Activated T-cell treated with anti-CD3 and anti-CD28 coated beads, Interleukin-2, amount 50 U/mL, for 72 hours (primary cell): ENCODE measurements at regions not wholly inside any gene's neighbourhood (a gene's known extent, or its start where the extent isn't known, plus 50 kb on each side); places are given as distances from the start of the nearest gene placed in this dataset.

Source experiments
- ATAC-seq, 2 donors: fragments of 150-1000 bp; cut with Tn5 transposase; replicated peaks in 1 of 2; 2 replicates each; pipeline ENCODE4 v1.10.0; 2021; ENCODE audit warnings: moderate library complexity in 2 of 2, mild to moderate bottlenecking in 1 of 2
- DNase-seq, 2 donors: peaks; one replicate each; pipeline ENCODE4 v3.0.0; 2021 to 2022; ENCODE audit warnings: mixed read lengths in 1 of 2
- H3K27ac Mint-ChIP-seq: one replicate; pipeline ENCODE4 v1.8.0; 2022; ENCODE audit warnings: mild to moderate bottlenecking, moderate library complexity, mixed read lengths
- H3K27me3 Mint-ChIP-seq: one replicate; pipeline ENCODE4 v1.8.0; 2022; ENCODE audit warnings: low read depth, mixed read lengths
- H3K36me3 Mint-ChIP-seq, 2 donors: one replicate each; pipeline ENCODE4 v1.8.0; 2022; ENCODE audit warnings: mixed read lengths in 2 of 2, mild to moderate bottlenecking in 1 of 2; ENCODE audit not compliant: insufficient read depth in 2 of 2
- H3K4me1 Mint-ChIP-seq: one replicate; pipeline ENCODE4 v1.8.0; 2022; ENCODE audit warnings: low read depth, mixed read lengths
- H3K4me3 Mint-ChIP-seq, 2 donors: one replicate each; pipeline ENCODE4 v1.8.0; 2022; ENCODE audit warnings: mild to moderate bottlenecking in 2 of 2, mixed read lengths in 2 of 2, moderate library complexity in 2 of 2
- H3K9me3 Mint-ChIP-seq, 2 donors: one replicate each; pipeline ENCODE4 v1.8.0; 2022; ENCODE audit warnings: mixed read lengths in 2 of 2

- Mint-ChIP-seq H3K27me3 (no peaks in the 10 kb centered on the region), H3K4me3 (no peak overlapping the region), H3K4me1 (no peaks in the 10 kb centered on the region), H3K9me3 (peaks cover 9 to 10% of the 10 kb centered on the region in 2 donors), H3K36me3 (peaks cover 0 to 3% of the 10 kb centered on the region in 2 donors), H3K27ac (no peak overlapping the region)
- ATAC-seq (no peak), DNase-seq (no peak)
Measured at GRCh38 chr3:157805538-157805937, 300.7 kb downstream of the SHOX2 start.

- no peak overlapping the region for H3K27ac Mint-ChIP-seq
- no peak for DNase-seq
- H3K4me1 Mint-ChIP-seq = no peaks in the 10 kb centered on the region
- no peaks in the 10 kb centered on the region for H3K36me3 Mint-ChIP-seq
- no peaks in the 10 kb centered on the region for H3K27me3 Mint-ChIP-seq
- no peak for ATAC-seq
- peaks cover 0 to 4% of the 10 kb centered on the region in 2 donors for H3K9me3 Mint-ChIP-seq
- H3K4me3 Mint-ChIP-seq = no peak overlapping the region
Measured at GRCh38 chr3:157794771-157795170, 291.6 kb upstream of the VEPH1 start.

- H3K27ac Mint-ChIP-seq = no peak overlapping the region
- ATAC-seq = no peak
- no peak overlapping the region for H3K4me3 Mint-ChIP-seq
- H3K36me3 Mint-ChIP-seq = no peaks in the 10 kb centered on the region
- no peaks in the 10 kb centered on the region for H3K27me3 Mint-ChIP-seq
- peaks cover 2 to 4% of the 10 kb centered on the region in 2 donors for H3K9me3 Mint-ChIP-seq
- no peak for DNase-seq
- H3K4me1 Mint-ChIP-seq = no peaks in the 10 kb centered on the region
Measured at GRCh38 chr3:157793745-157794144, 290.5 kb upstream of the VEPH1 start.

- peaks cover 0 to 2% of the 10 kb centered on the region in 2 donors for H3K9me3 Mint-ChIP-seq
- no peak for DNase-seq
- H3K4me3 Mint-ChIP-seq = no peak overlapping the region
- no peaks in the 10 kb centered on the region for H3K4me1 Mint-ChIP-seq
- H3K27me3 Mint-ChIP-seq = no peaks in the 10 kb centered on the region
- ATAC-seq = no peak
- no peaks in the 10 kb centered on the region for H3K36me3 Mint-ChIP-seq
- no peak overlapping the region for H3K27ac Mint-ChIP-seq
Measured at GRCh38 chr3:157789162-157789561, 285.9 kb upstream of the VEPH1 start.

- no peak for DNase-seq
- Mint-ChIP-seq H3K4me3 (no peak overlapping the region), H3K27me3 (no peaks in the 10 kb centered on the region), H3K9me3 (peaks cover 2% of the 10 kb centered on the region in 2 donors), H3K36me3 (no peaks in the 10 kb centered on the region), H3K4me1 (no peaks in the 10 kb centered on the region), H3K27ac (no peak overlapping the region)
- no peak for ATAC-seq
Measured at GRCh38 chr3:157786618-157787017, 283.4 kb upstream of the VEPH1 start.

GRCh38 chr3:157786211-157786610 lies 283.0 kb upstream of the VEPH1 start:
- no peaks in the 10 kb centered on the region for H3K36me3 Mint-ChIP-seq
- H3K4me3 Mint-ChIP-seq = no peak overlapping the region
- no peaks in the 10 kb centered on the region for H3K27me3 Mint-ChIP-seq
- ATAC-seq = no peak
- no peaks in the 10 kb centered on the region for H3K4me1 Mint-ChIP-seq
- DNase-seq = no peak
- peaks cover 2% of the 10 kb centered on the region in 2 donors for H3K9me3 Mint-ChIP-seq
- H3K27ac Mint-ChIP-seq = no peak overlapping the region

- DNase-seq (no peak), ATAC-seq (no peak)
- H3K4me1 Mint-ChIP-seq = no peaks in the 10 kb centered on the region
- H3K27me3 Mint-ChIP-seq = no peaks in the 10 kb centered on the region
- H3K27ac Mint-ChIP-seq = no peak overlapping the region
- H3K4me3 Mint-ChIP-seq = no peak overlapping the region
- peaks cover 2% of the 10 kb centered on the region in 2 donors for H3K9me3 Mint-ChIP-seq
- H3K36me3 Mint-ChIP-seq = no peaks in the 10 kb centered on the region
Measured at GRCh38 chr3:157785102-157785826, 282.0 kb upstream of the VEPH1 start.

- Mint-ChIP-seq H3K9me3 (peaks cover 3 to 5% of the 10 kb centered on the region in 2 donors), H3K4me1 (no peaks in the 10 kb centered on the region), H3K36me3 (no peaks in the 10 kb centered on the region), H3K27ac (no peak overlapping the region), H3K27me3 (no peaks in the 10 kb centered on the region), H3K4me3 (no peak overlapping the region)
- ATAC-seq (no peak), DNase-seq (no peak)
Measured at GRCh38 chr3:157782236-157782635, 279.0 kb upstream of the VEPH1 start.

GRCh38 chr3:157776861-157777260 lies 273.6 kb upstream of the VEPH1 start:
- no peaks in the 10 kb centered on the region for H3K36me3 Mint-ChIP-seq

GRCh38 chr3:157775446-157775845 lies 272.2 kb upstream of the VEPH1 start:
- no peaks in the 10 kb centered on the region for H3K27me3 Mint-ChIP-seq
- no peak overlapping the region for H3K27ac Mint-ChIP-seq
- H3K4me3 Mint-ChIP-seq = no peak overlapping the region
- peaks cover 3 to 4% of the 10 kb centered on the region in 2 donors for H3K9me3 Mint-ChIP-seq
- no peak for ATAC-seq
- no peaks in the 10 kb centered on the region for H3K4me1 Mint-ChIP-seq
- DNase-seq = no peak
- no peaks in the 10 kb centered on the region for H3K36me3 Mint-ChIP-seq

More at GRCh38 chr3:157776861-157777260, 273.6 kb upstream of the VEPH1 start:
- Mint-ChIP-seq H3K27me3 (no peaks in the 10 kb centered on the region), H3K9me3 (peaks cover 3 to 4% of the 10 kb centered on the region in 2 donors), H3K27ac (no peak overlapping the region), H3K4me1 (no peaks in the 10 kb centered on the region), H3K4me3 (no peak overlapping the region)
- ATAC-seq (no peak), DNase-seq (no peak)

GRCh38 chr3:157769378-157769777 lies 266.2 kb upstream of the VEPH1 start:
- no peak for ATAC-seq
- no peak overlapping the region for H3K27ac Mint-ChIP-seq
- H3K9me3 Mint-ChIP-seq = peaks cover 2 to 3% of the 10 kb centered on the region in 2 donors
- H3K4me3 Mint-ChIP-seq = no peak overlapping the region
- H3K36me3 Mint-ChIP-seq = no peaks in the 10 kb centered on the region
- H3K27me3 Mint-ChIP-seq = no peaks in the 10 kb centered on the region
- DNase-seq = no peak
- H3K4me1 Mint-ChIP-seq = no peaks in the 10 kb centered on the region

GRCh38 chr3:157767607-157768006 lies 264.4 kb upstream of the VEPH1 start:
- DNase-seq = no peak
- H3K36me3 Mint-ChIP-seq = no peaks in the 10 kb centered on the region

GRCh38 chr3:157763644-157764043 lies 260.4 kb upstream of the VEPH1 start:
- Mint-ChIP-seq H3K36me3 (no peaks in the 10 kb centered on the region), H3K4me1 (no peaks in the 10 kb centered on the region), H3K27ac (no peak overlapping the region), H3K4me3 (no peak overlapping the region), H3K27me3 (no peaks in the 10 kb centered on the region), H3K9me3 (peaks cover 6 to 8% of the 10 kb centered on the region in 2 donors)
- no peak for ATAC-seq
- DNase-seq = no peak

More at GRCh38 chr3:157767607-157768006, 264.4 kb upstream of the VEPH1 start:
- no peak for ATAC-seq
- H3K4me3 Mint-ChIP-seq = no peak overlapping the region
- H3K9me3 Mint-ChIP-seq = peaks cover 6% of the 10 kb centered on the region in 2 donors
- H3K27ac Mint-ChIP-seq = no peak overlapping the region
- H3K27me3 Mint-ChIP-seq = no peaks in the 10 kb centered on the region
- no peaks in the 10 kb centered on the region for H3K4me1 Mint-ChIP-seq

- H3K4me1 Mint-ChIP-seq = no peaks in the 10 kb centered on the region
- DNase-seq (no peak), ATAC-seq (no peak)
- no peaks in the 10 kb centered on the region for H3K36me3 Mint-ChIP-seq
- no peaks in the 10 kb centered on the region for H3K27me3 Mint-ChIP-seq
- no peak overlapping the region for H3K27ac Mint-ChIP-seq
- H3K9me3 Mint-ChIP-seq = peaks cover 3 to 7% of the 10 kb centered on the region in 2 donors
- no peak overlapping the region for H3K4me3 Mint-ChIP-seq
Measured at GRCh38 chr3:157759311-157759710, 256.1 kb upstream of the VEPH1 start.
